ENCODE measurements at regions not wholly inside any gene's neighbourhood (a gene's known extent, or its start where the extent isn't known, plus 50 kb on each side); places are given as distances from the start of the nearest gene placed in this dataset.

DNA sequence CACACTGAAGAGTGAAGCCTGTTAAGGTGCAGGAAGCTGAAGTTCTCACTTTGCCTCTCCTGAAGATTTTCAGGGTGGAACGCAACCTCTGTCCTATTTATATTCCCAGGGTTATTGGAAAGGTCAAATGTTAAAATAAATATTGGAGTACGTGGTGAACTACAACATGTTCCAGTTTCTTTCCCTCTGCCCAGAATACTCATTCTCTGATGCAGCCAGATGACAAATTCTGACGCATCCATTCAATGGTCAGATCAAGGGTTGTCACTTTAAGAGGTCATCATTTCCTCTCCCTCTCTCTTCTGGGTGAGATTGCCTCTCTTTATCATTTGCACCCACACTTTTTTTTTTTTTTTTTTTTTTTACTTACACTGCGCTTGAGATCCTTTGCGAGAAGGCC is 277.1 kb downstream of the BRINP1 start:
- H3K9me3 ChIP-seq, result no peaks in the 10 kb centered on the region
- intact Hi-C loops (cut with DNase I; ENCODE audit: low total_unique reads), result no loop called here
- H3K4me3 ChIP-seq, result no peak overlapping the region
- TF ChIP-seq, protein P1, sequence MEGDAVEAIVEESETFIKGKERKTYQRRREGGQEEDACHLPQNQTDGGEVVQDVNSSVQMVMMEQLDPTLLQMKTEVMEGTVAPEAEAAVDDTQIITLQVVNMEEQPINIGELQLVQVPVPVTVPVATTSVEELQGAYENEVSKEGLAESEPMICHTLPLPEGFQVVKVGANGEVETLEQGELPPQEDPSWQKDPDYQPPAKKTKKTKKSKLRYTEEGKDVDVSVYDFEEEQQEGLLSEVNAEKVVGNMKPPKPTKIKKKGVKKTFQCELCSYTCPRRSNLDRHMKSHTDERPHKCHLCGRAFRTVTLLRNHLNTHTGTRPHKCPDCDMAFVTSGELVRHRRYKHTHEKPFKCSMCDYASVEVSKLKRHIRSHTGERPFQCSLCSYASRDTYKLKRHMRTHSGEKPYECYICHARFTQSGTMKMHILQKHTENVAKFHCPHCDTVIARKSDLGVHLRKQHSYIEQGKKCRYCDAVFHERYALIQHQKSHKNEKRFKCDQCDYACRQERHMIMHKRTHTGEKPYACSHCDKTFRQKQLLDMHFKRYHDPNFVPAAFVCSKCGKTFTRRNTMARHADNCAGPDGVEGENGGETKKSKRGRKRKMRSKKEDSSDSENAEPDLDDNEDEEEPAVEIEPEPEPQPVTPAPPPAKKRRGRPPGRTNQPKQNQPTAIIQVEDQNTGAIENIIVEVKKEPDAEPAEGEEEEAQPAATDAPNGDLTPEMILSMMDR (IDR thresholded peaks at IDR 0.05), result no peak
- no peak for TF ChIP-seq POLR2A (IDR thresholded peaks at IDR 0.05)
- DNase-seq, result no peak
- H3K4me1 ChIP-seq, result no peaks in the 10 kb centered on the region
- no peaks in the 10 kb centered on the region for H3K27me3 ChIP-seq
- no peak overlapping the region for H3K27ac ChIP-seq
- H3K36me3 ChIP-seq, result no peaks in the 10 kb centered on the region

DNA sequence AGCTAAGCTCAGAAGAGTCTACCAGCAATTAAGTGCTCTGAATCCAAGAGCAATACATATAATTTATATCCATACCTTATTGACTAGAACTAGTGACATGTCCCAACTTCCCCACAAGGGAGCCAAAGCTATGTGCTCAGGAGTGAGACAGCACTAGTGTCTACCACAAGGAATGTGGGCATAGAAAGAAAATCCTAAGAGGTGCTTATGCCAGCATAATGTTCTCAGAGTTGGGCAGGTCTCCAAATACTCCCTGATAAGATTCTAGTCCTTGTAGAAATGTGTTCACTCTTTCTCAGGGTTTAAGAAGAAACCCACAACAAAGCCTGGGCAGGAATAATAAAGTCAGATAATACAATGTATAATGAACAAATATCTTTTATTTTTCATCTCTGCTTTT is 275.1 kb downstream of the BRINP1 start:
- intact Hi-C loops (cut with DNase I; ENCODE audit: low total_unique reads), result no loop called here
- Histone ChIP-seq H3K4me1 (no peaks in the 10 kb centered on the region), H3K27me3 (no peaks in the 10 kb centered on the region), H3K36me3 (no peaks in the 10 kb centered on the region), H3K27ac (no peak overlapping the region), H3K4me3 (no peak overlapping the region), H3K9me3 (no peaks in the 10 kb centered on the region)
- no peak for TF ChIP-seq POLR2A (IDR thresholded peaks at IDR 0.05)
- TF ChIP-seq, protein P1 (IDR thresholded peaks at IDR 0.05), result no peak
- no peak for DNase-seq

DNA sequence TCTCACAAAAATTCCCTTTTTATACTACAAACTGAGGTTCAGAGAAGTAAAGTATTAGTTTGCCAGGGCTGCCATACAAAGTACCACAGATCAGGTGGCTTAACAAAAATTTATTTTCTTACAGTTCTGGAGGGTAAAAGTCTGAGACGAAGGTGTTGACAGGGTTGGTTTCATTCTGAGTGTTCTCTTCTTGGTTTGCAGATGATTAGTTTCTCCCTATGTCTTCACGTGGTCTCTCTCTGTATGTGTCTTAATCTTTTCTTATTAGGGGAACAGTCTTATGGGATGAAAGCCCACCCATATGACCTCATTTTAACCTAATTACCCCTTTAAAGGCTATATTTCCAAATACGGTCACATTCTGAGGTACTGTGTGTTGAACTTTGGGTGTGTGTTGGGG is 274.2 kb downstream of the BRINP1 start:
- TF ChIP-seq POLR2A (IDR thresholded peaks at IDR 0.05), result no peak
- TF ChIP-seq, protein P1 (IDR thresholded peaks at IDR 0.05), result no peak
- Histone ChIP-seq H3K9me3 (no peaks in the 10 kb centered on the region), H3K27me3 (no peaks in the 10 kb centered on the region), H3K4me1 (no peaks in the 10 kb centered on the region), H3K36me3 (no peaks in the 10 kb centered on the region), H3K27ac (no peak overlapping the region), H3K4me3 (no peak overlapping the region)
- intact Hi-C loops (cut with DNase I; ENCODE audit: low total_unique reads), result no loop called here
- DNase-seq, result no peak

DNA sequence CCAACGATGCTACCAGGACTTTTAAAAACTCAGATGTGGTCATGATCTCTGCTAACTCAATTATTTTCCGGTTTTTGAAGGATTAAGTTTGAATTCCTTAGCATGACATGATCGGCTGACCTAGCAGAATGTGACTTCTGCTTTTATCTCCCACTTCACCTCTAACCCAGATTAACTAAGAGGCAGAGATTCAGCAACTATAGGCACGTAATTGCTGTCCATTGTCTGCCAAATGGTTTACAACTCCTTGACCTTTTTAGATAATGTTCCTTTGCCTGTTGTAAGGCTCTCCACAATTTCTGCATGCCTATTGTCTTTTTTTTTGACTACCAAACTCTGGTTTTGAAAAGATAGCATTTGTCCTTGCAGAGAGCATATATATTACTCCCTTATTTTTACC is 268.2 kb downstream of the BRINP1 start:
- H3K27ac ChIP-seq, result no peak overlapping the region
- H3K4me1 ChIP-seq, result no peaks in the 10 kb centered on the region
- H3K9me3 ChIP-seq, result no peaks in the 10 kb centered on the region
- H3K4me3 ChIP-seq, result no peak overlapping the region
- no peaks in the 10 kb centered on the region for H3K27me3 ChIP-seq
- DNase-seq, result no peak
- intact Hi-C loops (cut with DNase I; ENCODE audit: low total_unique reads), result no loop called here
- TF ChIP-seq, protein P1 (IDR thresholded peaks at IDR 0.05), result no peak
- no peak for TF ChIP-seq POLR2A (IDR thresholded peaks at IDR 0.05)
- no peaks in the 10 kb centered on the region for H3K36me3 ChIP-seq

DNA sequence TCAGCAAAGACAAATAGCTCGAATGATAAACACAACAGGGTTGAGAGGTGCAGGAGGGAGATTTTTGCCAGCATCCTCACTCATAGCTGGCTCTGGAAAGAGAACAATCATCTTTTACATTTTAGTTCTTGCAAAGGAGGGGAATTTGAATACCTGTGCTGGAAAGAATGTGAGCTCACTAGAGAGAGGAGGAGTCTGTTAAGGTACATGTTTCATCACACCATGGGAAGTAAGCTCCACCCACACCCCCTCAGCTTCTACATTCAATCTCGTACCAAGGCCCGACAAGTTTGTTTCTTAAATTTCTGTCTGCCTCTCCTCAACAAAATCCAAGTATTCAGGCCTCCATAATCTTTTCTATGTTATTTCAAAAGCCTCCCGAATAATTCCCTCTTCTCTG is 254.6 kb downstream of the BRINP1 start:
- Histone ChIP-seq H3K36me3 (no peaks in the 10 kb centered on the region), H3K9me3 (no peaks in the 10 kb centered on the region), H3K27ac (no peak overlapping the region), H3K27me3 (no peaks in the 10 kb centered on the region), H3K4me1 (no peaks in the 10 kb centered on the region), H3K4me3 (no peak overlapping the region)
- intact Hi-C loops (cut with DNase I; ENCODE audit: low total_unique reads), result no loop called here
- DNase-seq, result no peak
- TF ChIP-seq, protein P1 (IDR thresholded peaks at IDR 0.05), result no peak
- TF ChIP-seq POLR2A (IDR thresholded peaks at IDR 0.05), result no peak
